HepG2 (cell line): ENCODE measurements at regions not wholly inside any gene's neighbourhood (a gene's known extent, or its start where the extent isn't known, plus 50 kb on each side); places are given as distances from the start of the nearest gene placed in this dataset.

Experiments
- ATAC-seq: fragments of 200-7000 bp; cut with Tn5 transposase; 3 replicates; pipeline ENCODE4 v1.9.1; 2020; ENCODE audit warnings: mild to moderate bottlenecking, moderate library complexity
- BruUV-seq: library from RNA; stranded (reverse); fragments of 400-500 nt; replicated peaks from 2 replicates; lab custom pipeline; 2021; lab: Mats Ljungman, UMichigan
- CTCF ChIA-PET: fragments of 300-600 bp; formaldehyde crosslinking; extraction: SDS; loops from one replicate; lab custom pipeline; 2021; ENCODE audit warnings: low total read pairs, inconsistent platforms, low intra/inter-chr PET ratio; lab: Yijun Ruan, JAX
- POLR2A ChIA-PET: fragments of 350-600 bp; sonication (Branson Sonifier 250); formaldehyde crosslinking; loops from one replicate; lab custom pipeline; 2020; ENCODE audit warnings: antibody characterized with exemption, inconsistent platforms; lab: Yijun Ruan, JAX
- DNase-seq: peaks from one replicate; pipeline ENCODE4 v3.0.0-alpha.2; 2015; ENCODE audit warnings: low spot score
- FAIRE-seq: peaks from 3 replicates; lab custom pipeline; 2011; peaks lifted over from hg19 to GRCh38; lab: Jason Lieb, UNC
- H2AFZ ChIP-seq: one replicate; pipeline ENCODE4 v1.6.1; 2011; ENCODE audit warnings: low read length, inconsistent platforms
- H3K27ac ChIP-seq: fragments of 300-600 bp; 3 replicates; pipeline ENCODE4 v1.8.0; 2011; ENCODE audit warnings: mixed run types, mild to moderate bottlenecking, mixed read lengths, low read length, inconsistent platforms; ENCODE audit not compliant: insufficient read depth; ENCODE audit errors: extremely low read length
- H3K27me3 ChIP-seq, 2 experiments: fragments of 200-600 bp in 1 of 2; 2 replicates in 1 of 2; 3 replicates in 1 of 2; pipeline versions ENCODE4 v1.6.0 to v1.8.0; 2011; ENCODE audit warnings: low read length in 2 of 2, mild to moderate bottlenecking in 2 of 2, moderate library complexity in 2 of 2, inconsistent platforms in 1 of 2; ENCODE audit not compliant: insufficient read depth in 2 of 2, control insufficient read depth in 1 of 2
- H3K36me3 ChIP-seq, 2 experiments: fragments of 200-600 bp in 1 of 2; replicated peaks in 1 of 2; 2 replicates in 1 of 2; 3 replicates in 1 of 2; pipeline versions ENCODE4 v1.5.1 to v1.8.0; 2011; ENCODE audit warnings: low read length in 2 of 2, inconsistent platforms in 1 of 2; ENCODE audit not compliant: insufficient read depth in 2 of 2, control insufficient read depth in 1 of 2
- H3K4me1 ChIP-seq: 2 replicates; pipeline ENCODE4 v1.5.1; 2012; ENCODE audit warnings: low read length, inconsistent platforms; ENCODE audit not compliant: insufficient read depth
- H3K4me2 ChIP-seq: 2 replicates; pipeline ENCODE4 v1.6.0; 2011; ENCODE audit warnings: low read depth, low read length, inconsistent platforms
- H3K4me3 ChIP-seq, 3 experiments: fragments of 200-600 bp in 1 of 3; sonication (generic), shearing (Covaris generic) in 1 of 3; replicated peaks in 1 of 3; 2 replicates each; pipeline ENCODE4 v1.5.1; 2011 to 2016; ENCODE audit warnings: low read length in 3 of 3, inconsistent platforms in 2 of 3, low read depth in 2 of 3, mild to moderate bottlenecking in 2 of 3, control low read depth in 1 of 3, mixed read lengths in 1 of 3; ENCODE audit not compliant: insufficient read depth in 1 of 3
- H3K79me2 ChIP-seq: one replicate; pipeline ENCODE4 v1.6.1; 2011; ENCODE audit warnings: low read length, inconsistent platforms; ENCODE audit not compliant: insufficient read depth
- H3K9ac ChIP-seq: 2 replicates; pipeline ENCODE4 v1.6.0; 2011; ENCODE audit warnings: mild to moderate bottlenecking, low read depth, low read length, inconsistent platforms; ENCODE audit not compliant: insufficient read depth
- H3K9me3 ChIP-seq: 2 replicates; pipeline ENCODE4 v1.5.1; 2012; ENCODE audit warnings: mild to moderate bottlenecking, low read length
- H4K20me1 ChIP-seq: 2 replicates; pipeline ENCODE4 v1.6.0; 2011; ENCODE audit warnings: inconsistent platforms, mild to moderate bottlenecking, low read length, moderate library complexity; ENCODE audit not compliant: insufficient read depth
- AGO2 ChIP-seq: fragments of 200-400 bp; formaldehyde crosslinking; optimal IDR thresholded peaks from 2 replicates; pipeline ENCODE3; 2017; ENCODE audit warnings: mild to moderate bottlenecking, low read depth, low read length, moderate library complexity
- MTA1 ChIP-seq: sonication (generic); formaldehyde crosslinking; IDR thresholded peaks from 2 replicates; pipeline ENCODE4 v1.4.0; 2020; ENCODE audit warnings: missing genetic modification reagents, mild to moderate bottlenecking, borderline replicate concordance
- PHF5A ChIP-seq: IDR thresholded peaks from one replicate; pipeline ENCODE4 v1.6.1; 2018; ENCODE audit warnings: low read depth, missing genetic modification reagents; ENCODE audit not compliant: unreplicated experiment
- WGBS: methylation state at CpG from one replicate; pipeline ENCODE4 v1.1.6; 2017; ENCODE audit warnings: low lambda C conversion rate; 5-methylcytosine and 5-hydroxymethylcytosine counted together
- in situ Hi-C: cut with HindIII; loops from 2 replicates; pipeline ENCODE4 v1.10.0; 2017; ENCODE audit warnings: low pct_unique_long_range_greater_than_20kb; ENCODE audit not compliant: extremely low pct_ligation_motif_present
- intact Hi-C: fragments of 100-400 bp; cut with micrococcal nuclease; formaldehyde crosslinking; loops from one replicate; pipeline ENCODE4 v1.10.0; 2022; ENCODE audit not compliant: unreplicated experiment
- TF ChIP-seq, protein P1 (sequence below): sonication (generic); formaldehyde crosslinking; IDR thresholded peaks from 2 replicates; pipeline ENCODE4 v1.5.1; 2020; ENCODE audit warnings: mild to moderate bottlenecking, missing genetic modification reagents
- TF ChIP-seq, protein P2 (sequence below), 2 experiments: fragments of 450-650 bp in 1 of 2; sonication (generic) in 1 of 2; formaldehyde crosslinking in 1 of 2; IDR thresholded peaks; 2 replicates each; pipeline versions ENCODE4 v1.6.1 to v1.8.0; 2016 to 2022; ENCODE audit warnings: antibody characterized with exemption in 1 of 2, mild to moderate bottlenecking in 1 of 2, missing genetic modification reagents in 1 of 2
- TF ChIP-seq, protein P3 (sequence below): fragments of 450-650 bp; IDR thresholded peaks from 2 replicates; pipeline ENCODE4 v1.6.1; 2017

DNA sequence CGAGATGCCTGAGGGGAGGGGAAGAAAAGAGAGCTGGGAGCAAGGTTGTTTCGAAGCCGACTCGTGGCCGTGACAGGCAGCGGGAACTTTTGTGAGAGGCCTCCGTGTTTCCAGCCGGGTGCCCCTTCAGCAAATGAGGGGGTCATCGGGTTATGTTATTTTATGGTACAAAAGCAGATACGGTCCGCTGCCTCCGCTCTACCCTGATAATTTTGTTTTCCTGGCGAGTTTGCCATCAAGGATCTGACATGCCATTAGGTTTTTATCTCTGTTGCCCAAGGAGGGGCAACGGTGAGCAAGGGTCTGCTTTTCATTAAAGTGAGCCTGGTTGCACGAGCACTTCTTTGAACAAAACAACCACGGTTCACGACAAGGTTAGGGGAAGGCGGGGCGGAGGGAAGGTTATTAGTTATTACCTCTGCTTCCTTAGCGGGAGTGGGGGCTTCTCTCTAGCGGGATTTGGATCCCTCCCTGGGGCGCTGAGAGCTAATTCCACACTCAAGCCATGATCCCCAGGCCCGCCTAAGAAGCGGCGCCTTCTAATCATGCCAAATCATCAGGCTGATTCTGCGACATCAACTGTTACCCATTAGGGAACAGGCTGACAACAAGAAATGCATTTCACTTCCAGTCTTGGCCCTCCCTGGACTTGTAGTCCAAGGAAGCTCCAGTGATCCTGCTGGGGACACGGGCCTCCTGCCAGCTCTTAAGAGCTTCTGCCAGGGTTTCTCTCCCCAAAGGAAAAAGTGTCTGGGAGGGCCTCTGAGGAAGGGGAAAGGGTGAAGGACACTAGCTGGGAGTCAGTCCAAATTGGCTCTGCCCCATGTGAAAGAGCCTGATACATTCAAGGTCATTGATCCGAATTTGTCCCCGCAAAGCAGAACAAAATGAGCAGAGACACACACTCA lies 617.7 kb downstream of the MID1IP1 start:
- H3K79me2 ChIP-seq: no peaks in the 10 kb centered on the region
- no TSS peak for BruUV-seq
- H3K27me3 ChIP-seq: no peaks in the 10 kb centered on the region; a peak in 1 of 5 replicates
- no peak overlapping the region for H3K4me2 ChIP-seq
- ATAC-seq (no peak), FAIRE-seq (no peak), DNase-seq (no peak)
- no peak overlapping the region for H2AFZ ChIP-seq
- no peaks in the 10 kb centered on the region for H3K9me3 ChIP-seq
- no peaks in the 10 kb centered on the region for H3K36me3 ChIP-seq
- 0 out of 2 replicates have a peak, but pooled peaks cover 11% of the 10 kb centered on the region for H3K4me1 ChIP-seq
- POLR2A ChIA-PET: no interaction called here
- H4K20me1 ChIP-seq: no peaks in the 10 kb centered on the region
- intact Hi-C loops: no loop called here
- no peak overlapping the region for H3K27ac ChIP-seq
- 59% methylated on average over 17 of the region's 29 CpGs for WGBS
- H3K9ac ChIP-seq: no peak overlapping the region
- in situ Hi-C loops: no loop called here
- CTCF ChIA-PET: no interaction called here
- H3K4me3 ChIP-seq: no peak overlapping the region
- no peak for TF ChIP-seq PHF5A (CRISPR knock-in tag)
- TF ChIP-seq, protein P1, sequence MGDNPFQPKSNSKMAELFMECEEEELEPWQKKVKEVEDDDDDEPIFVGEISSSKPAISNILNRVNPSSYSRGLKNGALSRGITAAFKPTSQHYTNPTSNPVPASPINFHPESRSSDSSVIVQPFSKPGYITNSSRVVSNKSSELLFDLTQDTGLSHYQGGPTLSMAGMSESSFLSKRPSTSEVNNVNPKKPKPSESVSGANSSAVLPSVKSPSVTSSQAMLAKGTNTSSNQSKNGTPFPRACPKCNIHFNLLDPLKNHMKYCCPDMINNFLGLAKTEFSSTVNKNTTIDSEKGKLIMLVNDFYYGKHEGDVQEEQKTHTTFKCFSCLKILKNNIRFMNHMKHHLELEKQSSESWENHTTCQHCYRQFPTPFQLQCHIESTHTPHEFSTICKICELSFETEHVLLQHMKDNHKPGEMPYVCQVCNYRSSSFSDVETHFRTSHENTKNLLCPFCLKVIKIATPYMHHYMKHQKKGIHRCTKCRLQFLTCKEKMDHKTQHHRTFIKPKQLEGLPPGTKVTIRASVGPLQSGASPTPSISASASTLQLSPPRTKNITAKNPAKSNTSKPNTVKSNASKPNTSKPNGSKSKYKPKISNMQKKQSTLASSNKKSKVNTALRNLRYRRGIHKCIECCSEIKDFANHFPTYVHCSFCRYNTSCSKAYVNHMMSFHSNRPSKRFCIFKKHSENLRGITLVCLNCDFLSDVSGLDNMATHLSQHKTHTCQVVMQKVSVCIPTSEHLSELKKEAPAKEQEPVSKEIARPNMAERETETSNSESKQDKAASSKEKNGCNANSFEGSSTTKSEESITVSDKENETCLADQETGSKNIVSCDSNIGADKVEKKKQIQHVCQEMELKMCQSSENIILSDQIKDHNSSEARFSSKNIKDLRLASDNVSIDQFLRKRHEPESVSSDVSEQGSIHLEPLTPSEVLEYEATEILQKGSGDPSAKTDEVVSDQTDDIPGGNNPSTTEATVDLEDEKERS (CRISPR knock-in tag): no peak
- TF ChIP-seq MTA1 (CRISPR knock-in tag): no peak
- TF ChIP-seq, protein P2, sequence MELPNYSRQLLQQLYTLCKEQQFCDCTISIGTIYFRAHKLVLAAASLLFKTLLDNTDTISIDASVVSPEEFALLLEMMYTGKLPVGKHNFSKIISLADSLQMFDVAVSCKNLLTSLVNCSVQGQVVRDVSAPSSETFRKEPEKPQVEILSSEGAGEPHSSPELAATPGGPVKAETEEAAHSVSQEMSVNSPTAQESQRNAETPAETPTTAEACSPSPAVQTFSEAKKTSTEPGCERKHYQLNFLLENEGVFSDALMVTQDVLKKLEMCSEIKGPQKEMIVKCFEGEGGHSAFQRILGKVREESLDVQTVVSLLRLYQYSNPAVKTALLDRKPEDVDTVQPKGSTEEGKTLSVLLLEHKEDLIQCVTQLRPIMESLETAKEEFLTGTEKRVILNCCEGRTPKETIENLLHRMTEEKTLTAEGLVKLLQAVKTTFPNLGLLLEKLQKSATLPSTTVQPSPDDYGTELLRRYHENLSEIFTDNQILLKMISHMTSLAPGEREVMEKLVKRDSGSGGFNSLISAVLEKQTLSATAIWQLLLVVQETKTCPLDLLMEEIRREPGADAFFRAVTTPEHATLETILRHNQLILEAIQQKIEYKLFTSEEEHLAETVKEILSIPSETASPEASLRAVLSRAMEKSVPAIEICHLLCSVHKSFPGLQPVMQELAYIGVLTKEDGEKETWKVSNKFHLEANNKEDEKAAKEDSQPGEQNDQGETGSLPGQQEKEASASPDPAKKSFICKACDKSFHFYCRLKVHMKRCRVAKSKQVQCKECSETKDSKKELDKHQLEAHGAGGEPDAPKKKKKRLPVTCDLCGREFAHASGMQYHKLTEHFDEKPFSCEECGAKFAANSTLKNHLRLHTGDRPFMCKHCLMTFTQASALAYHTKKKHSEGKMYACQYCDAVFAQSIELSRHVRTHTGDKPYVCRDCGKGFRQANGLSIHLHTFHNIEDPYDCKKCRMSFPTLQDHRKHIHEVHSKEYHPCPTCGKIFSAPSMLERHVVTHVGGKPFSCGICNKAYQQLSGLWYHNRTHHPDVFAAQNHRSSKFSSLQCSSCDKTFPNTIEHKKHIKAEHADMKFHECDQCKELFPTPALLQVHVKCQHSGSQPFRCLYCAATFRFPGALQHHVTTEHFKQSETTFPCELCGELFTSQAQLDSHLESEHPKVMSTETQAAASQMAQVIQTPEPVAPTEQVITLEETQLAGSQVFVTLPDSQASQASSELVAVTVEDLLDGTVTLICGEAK (IDR thresholded peaks at IDR 0.05): no peak
- TF ChIP-seq, protein P2 (CRISPR knock-in tag; IDR thresholded peaks at IDR 0.05): no peak
- TF ChIP-seq AGO2: no peak
- TF ChIP-seq, protein P3, sequence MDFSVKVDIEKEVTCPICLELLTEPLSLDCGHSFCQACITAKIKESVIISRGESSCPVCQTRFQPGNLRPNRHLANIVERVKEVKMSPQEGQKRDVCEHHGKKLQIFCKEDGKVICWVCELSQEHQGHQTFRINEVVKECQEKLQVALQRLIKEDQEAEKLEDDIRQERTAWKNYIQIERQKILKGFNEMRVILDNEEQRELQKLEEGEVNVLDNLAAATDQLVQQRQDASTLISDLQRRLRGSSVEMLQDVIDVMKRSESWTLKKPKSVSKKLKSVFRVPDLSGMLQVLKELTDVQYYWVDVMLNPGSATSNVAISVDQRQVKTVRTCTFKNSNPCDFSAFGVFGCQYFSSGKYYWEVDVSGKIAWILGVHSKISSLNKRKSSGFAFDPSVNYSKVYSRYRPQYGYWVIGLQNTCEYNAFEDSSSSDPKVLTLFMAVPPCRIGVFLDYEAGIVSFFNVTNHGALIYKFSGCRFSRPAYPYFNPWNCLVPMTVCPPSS: no peak
